ENCODE measurements at regions not wholly inside any gene's neighbourhood (a gene's known extent, or its start where the extent isn't known, plus 50 kb on each side); places are given as distances from the start of the nearest gene placed in this dataset.

GRCh38 chr15:96176831-96177230, 153.7 kb upstream of the NR2F2 start:
- no peak for TF ChIP-seq CTCF (IDR thresholded peaks at IDR 0.05; ENCODE audit: partially characterized antibody, unreplicated experiment)
- no peak overlapping the region for H3K4me3 Mint-ChIP-seq (ENCODE audit: unreplicated experiment)
- H3K4me1 Mint-ChIP-seq (ENCODE audit: low read depth, unreplicated experiment): no peaks in the 10 kb centered on the region
- no peak overlapping the region for H3K27ac Mint-ChIP-seq (ENCODE audit: unreplicated experiment)
- H3K36me3 Mint-ChIP-seq (ENCODE audit: unreplicated experiment): no peaks in the 10 kb centered on the region
- DNase-seq: no peak
- H3K27me3 Mint-ChIP-seq (ENCODE audit: unreplicated experiment): peaks cover 2% of the 10 kb centered on the region
- H3K9me3 Mint-ChIP-seq (ENCODE audit: unreplicated experiment): no peaks in the 10 kb centered on the region

GRCh38 chr15:96177279-96177678, 153.2 kb upstream of the NR2F2 start:
- no peak overlapping the region for H3K27ac Mint-ChIP-seq (ENCODE audit: unreplicated experiment)
- no peak for DNase-seq
- H3K9me3 Mint-ChIP-seq (ENCODE audit: unreplicated experiment): no peaks in the 10 kb centered on the region

GRCh38 chr15:96180087-96180748, 150.3 kb upstream of the NR2F2 start:
- H3K27me3 Mint-ChIP-seq (ENCODE audit: unreplicated experiment): peaks cover 2% of the 10 kb centered on the region
- no peaks in the 10 kb centered on the region for H3K36me3 Mint-ChIP-seq (ENCODE audit: unreplicated experiment)
- H3K4me3 Mint-ChIP-seq (ENCODE audit: unreplicated experiment): no peak overlapping the region
- DNase-seq: no peak
- H3K27ac Mint-ChIP-seq (ENCODE audit: unreplicated experiment): no peak overlapping the region
- no peaks in the 10 kb centered on the region for H3K9me3 Mint-ChIP-seq (ENCODE audit: unreplicated experiment)
- H3K4me1 Mint-ChIP-seq (ENCODE audit: low read depth, unreplicated experiment): no peaks in the 10 kb centered on the region
- no peak for TF ChIP-seq CTCF (IDR thresholded peaks at IDR 0.05; ENCODE audit: partially characterized antibody, unreplicated experiment)

More at GRCh38 chr15:96177279-96177678, 153.2 kb upstream of the NR2F2 start:
- no peak for TF ChIP-seq CTCF (IDR thresholded peaks at IDR 0.05; ENCODE audit: partially characterized antibody, unreplicated experiment)
- Mint-ChIP-seq H3K36me3 (ENCODE audit: unreplicated experiment) (no peaks in the 10 kb centered on the region), H3K27me3 (ENCODE audit: unreplicated experiment) (peaks cover 2% of the 10 kb centered on the region), H3K4me1 (ENCODE audit: low read depth, unreplicated experiment) (no peaks in the 10 kb centered on the region), H3K4me3 (ENCODE audit: unreplicated experiment) (no peak overlapping the region)

GRCh38 chr15:96181217-96181616, 149.3 kb upstream of the NR2F2 start:
- H3K9me3 Mint-ChIP-seq (ENCODE audit: unreplicated experiment): no peaks in the 10 kb centered on the region
- H3K4me1 Mint-ChIP-seq (ENCODE audit: low read depth, unreplicated experiment): no peaks in the 10 kb centered on the region
- H3K36me3 Mint-ChIP-seq (ENCODE audit: unreplicated experiment): no peaks in the 10 kb centered on the region
- no peak overlapping the region for H3K27ac Mint-ChIP-seq (ENCODE audit: unreplicated experiment)
- peaks cover 2% of the 10 kb centered on the region for H3K27me3 Mint-ChIP-seq (ENCODE audit: unreplicated experiment)
- TF ChIP-seq CTCF (IDR thresholded peaks at IDR 0.05; ENCODE audit: partially characterized antibody, unreplicated experiment): no peak
- DNase-seq: no peak
- H3K4me3 Mint-ChIP-seq (ENCODE audit: unreplicated experiment): no peak overlapping the region

GRCh38 chr15:96181873-96182301, 148.6 kb upstream of the NR2F2 start:
- no peak for DNase-seq
- Mint-ChIP-seq H3K27ac (ENCODE audit: unreplicated experiment) (no peak overlapping the region), H3K36me3 (ENCODE audit: unreplicated experiment) (no peaks in the 10 kb centered on the region), H3K9me3 (ENCODE audit: unreplicated experiment) (no peaks in the 10 kb centered on the region), H3K4me1 (ENCODE audit: low read depth, unreplicated experiment) (no peaks in the 10 kb centered on the region), H3K4me3 (ENCODE audit: unreplicated experiment) (no peak overlapping the region), H3K27me3 (ENCODE audit: unreplicated experiment) (peaks cover 2% of the 10 kb centered on the region)
- no peak for TF ChIP-seq CTCF (IDR thresholded peaks at IDR 0.05; ENCODE audit: partially characterized antibody, unreplicated experiment)

All from glutamatergic neuron (in vitro differentiated cells).